ENCODE measurements at regions not wholly inside any gene's neighbourhood (a gene's known extent, or its start where the extent isn't known, plus 50 kb on each side); places are given as distances from the start of the nearest gene placed in this dataset.

DNA sequence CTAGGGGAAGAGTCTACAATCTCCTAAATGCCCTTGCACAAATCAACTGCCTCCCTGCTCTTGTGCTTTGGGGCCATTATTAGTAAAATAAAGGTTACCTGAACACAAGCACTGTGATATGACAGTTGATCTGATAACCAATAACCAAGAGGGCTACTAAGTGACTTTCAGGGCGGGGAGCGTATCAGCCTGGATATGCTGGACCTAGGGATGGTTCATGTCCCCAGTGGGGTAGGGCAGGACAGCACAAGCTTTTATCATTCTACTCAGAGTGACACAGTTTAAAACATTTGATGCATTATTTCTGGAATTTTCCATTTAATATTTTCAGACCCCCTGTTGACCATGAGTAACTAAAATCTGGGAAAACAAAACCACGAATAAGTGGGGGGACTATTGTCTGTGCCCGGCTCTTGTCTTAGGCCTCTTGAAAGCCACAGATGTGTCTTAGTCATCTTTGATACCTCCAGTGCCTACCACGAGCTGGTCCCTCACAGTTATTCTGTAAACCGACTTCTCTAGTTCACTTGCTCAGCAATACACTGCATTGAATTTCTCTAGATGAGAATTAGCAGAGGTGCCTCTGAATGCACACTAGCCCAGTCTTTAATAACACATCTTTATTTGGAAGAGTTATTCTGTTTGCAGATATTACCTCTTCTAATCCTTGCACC lies 94.6 kb upstream of the DHX40 start:
- Histone ChIP-seq H3K4me2 (ENCODE audit: low read length) (no peak overlapping the region), H3K9ac (ENCODE audit: low read length) (no peak overlapping the region), H3F3A (ENCODE audit: insufficient read depth, low read length, poor library complexity, severe bottlenecking) (no peaks in the 10 kb centered on the region), H3K27ac (ENCODE audit: low read length) (no peak overlapping the region), H3K4me3 (ENCODE audit: low read length) (no peak overlapping the region), H2AFZ (ENCODE audit: low read depth, low read length) (no peak overlapping the region), H3K27me3 (ENCODE audit: insufficient read depth, low read depth, low read length) (no peaks in the 10 kb centered on the region), H3K79me2 (replicated peaks; ENCODE audit: insufficient read depth, low read length) (no peaks in the 10 kb centered on the region), H3K36me3 (ENCODE audit: insufficient read depth, low read length) (no peaks in the 10 kb centered on the region), H3K9me2 (ENCODE audit: insufficient read depth, low read length) (no peaks in the 10 kb centered on the region), H4K20me1 (ENCODE audit: insufficient read depth) (no peaks in the 10 kb centered on the region), H3K9me3 (ENCODE audit: low read length) (no peaks in the 10 kb centered on the region)
- TF ChIP-seq, protein P1, sequence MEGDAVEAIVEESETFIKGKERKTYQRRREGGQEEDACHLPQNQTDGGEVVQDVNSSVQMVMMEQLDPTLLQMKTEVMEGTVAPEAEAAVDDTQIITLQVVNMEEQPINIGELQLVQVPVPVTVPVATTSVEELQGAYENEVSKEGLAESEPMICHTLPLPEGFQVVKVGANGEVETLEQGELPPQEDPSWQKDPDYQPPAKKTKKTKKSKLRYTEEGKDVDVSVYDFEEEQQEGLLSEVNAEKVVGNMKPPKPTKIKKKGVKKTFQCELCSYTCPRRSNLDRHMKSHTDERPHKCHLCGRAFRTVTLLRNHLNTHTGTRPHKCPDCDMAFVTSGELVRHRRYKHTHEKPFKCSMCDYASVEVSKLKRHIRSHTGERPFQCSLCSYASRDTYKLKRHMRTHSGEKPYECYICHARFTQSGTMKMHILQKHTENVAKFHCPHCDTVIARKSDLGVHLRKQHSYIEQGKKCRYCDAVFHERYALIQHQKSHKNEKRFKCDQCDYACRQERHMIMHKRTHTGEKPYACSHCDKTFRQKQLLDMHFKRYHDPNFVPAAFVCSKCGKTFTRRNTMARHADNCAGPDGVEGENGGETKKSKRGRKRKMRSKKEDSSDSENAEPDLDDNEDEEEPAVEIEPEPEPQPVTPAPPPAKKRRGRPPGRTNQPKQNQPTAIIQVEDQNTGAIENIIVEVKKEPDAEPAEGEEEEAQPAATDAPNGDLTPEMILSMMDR (IDR thresholded peaks at IDR 0.05; ENCODE audit: poor library complexity, severe bottlenecking): no peak
- TF ChIP-seq EP300 (conservative IDR thresholded peaks at IDR 0.05; ENCODE audit: poor library complexity, severe bottlenecking): no peak
- no peak for TF ChIP-seq RAD21 (conservative IDR thresholded peaks at IDR 0.05)
- no peak for TF ChIP-seq SMC3 (conservative IDR thresholded peaks at IDR 0.05; ENCODE audit: poor library complexity)
- no peak for TF ChIP-seq MXI1 (conservative IDR thresholded peaks at IDR 0.05; ENCODE audit: poor library complexity, severe bottlenecking)
- TF ChIP-seq EZH2 (IDR thresholded peaks at IDR 0.05; ENCODE audit: borderline replicate concordance, insufficient read depth, low read length, poor library complexity, severe bottlenecking): no peak
- TF ChIP-seq, protein P2, sequence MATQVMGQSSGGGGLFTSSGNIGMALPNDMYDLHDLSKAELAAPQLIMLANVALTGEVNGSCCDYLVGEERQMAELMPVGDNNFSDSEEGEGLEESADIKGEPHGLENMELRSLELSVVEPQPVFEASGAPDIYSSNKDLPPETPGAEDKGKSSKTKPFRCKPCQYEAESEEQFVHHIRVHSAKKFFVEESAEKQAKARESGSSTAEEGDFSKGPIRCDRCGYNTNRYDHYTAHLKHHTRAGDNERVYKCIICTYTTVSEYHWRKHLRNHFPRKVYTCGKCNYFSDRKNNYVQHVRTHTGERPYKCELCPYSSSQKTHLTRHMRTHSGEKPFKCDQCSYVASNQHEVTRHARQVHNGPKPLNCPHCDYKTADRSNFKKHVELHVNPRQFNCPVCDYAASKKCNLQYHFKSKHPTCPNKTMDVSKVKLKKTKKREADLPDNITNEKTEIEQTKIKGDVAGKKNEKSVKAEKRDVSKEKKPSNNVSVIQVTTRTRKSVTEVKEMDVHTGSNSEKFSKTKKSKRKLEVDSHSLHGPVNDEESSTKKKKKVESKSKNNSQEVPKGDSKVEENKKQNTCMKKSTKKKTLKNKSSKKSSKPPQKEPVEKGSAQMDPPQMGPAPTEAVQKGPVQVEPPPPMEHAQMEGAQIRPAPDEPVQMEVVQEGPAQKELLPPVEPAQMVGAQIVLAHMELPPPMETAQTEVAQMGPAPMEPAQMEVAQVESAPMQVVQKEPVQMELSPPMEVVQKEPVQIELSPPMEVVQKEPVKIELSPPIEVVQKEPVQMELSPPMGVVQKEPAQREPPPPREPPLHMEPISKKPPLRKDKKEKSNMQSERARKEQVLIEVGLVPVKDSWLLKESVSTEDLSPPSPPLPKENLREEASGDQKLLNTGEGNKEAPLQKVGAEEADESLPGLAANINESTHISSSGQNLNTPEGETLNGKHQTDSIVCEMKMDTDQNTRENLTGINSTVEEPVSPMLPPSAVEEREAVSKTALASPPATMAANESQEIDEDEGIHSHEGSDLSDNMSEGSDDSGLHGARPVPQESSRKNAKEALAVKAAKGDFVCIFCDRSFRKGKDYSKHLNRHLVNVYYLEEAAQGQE (IDR thresholded peaks at IDR 0.05; ENCODE audit: borderline replicate concordance): no peak
- TF ChIP-seq TAF1 (IDR thresholded peaks at IDR 0.05; ENCODE audit: low read depth): no peak
- no peak for TF ChIP-seq POLR2AphosphoS5 (IDR thresholded peaks at IDR 0.05)

DNA sequence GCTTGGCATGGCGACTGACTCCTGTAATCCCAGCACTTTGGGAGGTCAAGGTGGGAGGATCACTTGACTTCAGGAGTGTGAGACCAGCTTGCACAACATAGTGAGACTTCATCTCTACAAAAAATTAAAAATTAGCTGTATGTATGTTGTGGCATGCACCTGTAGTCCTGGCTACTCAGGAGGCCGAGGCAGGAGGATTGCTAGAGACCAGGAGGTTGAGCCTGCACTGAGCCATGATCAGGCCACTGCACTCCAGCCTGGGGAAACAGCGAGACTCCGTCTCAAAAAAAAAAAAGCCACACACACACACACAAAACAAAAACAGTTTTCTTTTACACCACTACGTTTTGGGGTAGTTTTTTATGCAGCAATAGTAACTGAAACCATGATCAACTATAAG lies 89.0 kb upstream of the DHX40 start:
- Histone ChIP-seq H3K4me3 (ENCODE audit: low read length) (no peak overlapping the region), H3F3A (ENCODE audit: insufficient read depth, low read length, poor library complexity, severe bottlenecking) (no peaks in the 10 kb centered on the region), H3K4me2 (ENCODE audit: low read length) (no peak overlapping the region), H3K9me3 (ENCODE audit: low read length) (no peaks in the 10 kb centered on the region), H2AFZ (ENCODE audit: low read depth, low read length) (no peak overlapping the region), H3K27me3 (ENCODE audit: insufficient read depth, low read depth, low read length) (no peaks in the 10 kb centered on the region), H3K9ac (ENCODE audit: low read length) (no peak overlapping the region), H3K36me3 (ENCODE audit: insufficient read depth, low read length) (no peaks in the 10 kb centered on the region), H3K79me2 (replicated peaks; ENCODE audit: insufficient read depth, low read length) (no peaks in the 10 kb centered on the region), H4K20me1 (ENCODE audit: insufficient read depth) (no peaks in the 10 kb centered on the region), H3K9me2 (ENCODE audit: insufficient read depth, low read length) (no peaks in the 10 kb centered on the region), H3K27ac (ENCODE audit: low read length) (no peak overlapping the region)
- TF ChIP-seq SMC3 (conservative IDR thresholded peaks at IDR 0.05; ENCODE audit: poor library complexity) (no peak), EP300 (conservative IDR thresholded peaks at IDR 0.05; ENCODE audit: poor library complexity, severe bottlenecking) (no peak), RAD21 (conservative IDR thresholded peaks at IDR 0.05) (no peak), POLR2AphosphoS5 (IDR thresholded peaks at IDR 0.05) (no peak), MXI1 (conservative IDR thresholded peaks at IDR 0.05; ENCODE audit: poor library complexity, severe bottlenecking) (no peak), EZH2 (IDR thresholded peaks at IDR 0.05; ENCODE audit: borderline replicate concordance, insufficient read depth, low read length, poor library complexity, severe bottlenecking) (no peak), TAF1 (IDR thresholded peaks at IDR 0.05; ENCODE audit: low read depth) (no peak)
- TF ChIP-seq, protein P1 (IDR thresholded peaks at IDR 0.05; ENCODE audit: poor library complexity, severe bottlenecking): no peak
- TF ChIP-seq, protein P2 (IDR thresholded peaks at IDR 0.05; ENCODE audit: borderline replicate concordance): no peak

All from neural cell (in vitro differentiated cells).